HG02678 (cell line): ENCODE measurements at regions not wholly inside any gene's neighbourhood (a gene's known extent, or its start where the extent isn't known, plus 50 kb on each side); places are given as distances from the start of the nearest gene placed in this dataset.
"Not testable (repeated sequence)": the region's sequence is repeated elsewhere in the genome, so short reads cannot be mapped to it uniquely, and the experiment has no call there.

ENCODE experiments used
- ATAC-seq: cut with Tn5 transposase; IDR thresholded peaks from one replicate; pipeline ENCODE4 v1.9.1; 2021; ENCODE audit warnings: mild to moderate bottlenecking, moderate library complexity; ENCODE audit not compliant: unreplicated experiment

GRCh38 chr16:13336907-13337881 lies 435.8 kb downstream of the SHISA9 start:
- not testable (repeated sequence) for ATAC-seq

GRCh38 chr16:13338044-13338443 lies 436.6 kb downstream of the SHISA9 start:
- ATAC-seq, result no peak

DNA sequence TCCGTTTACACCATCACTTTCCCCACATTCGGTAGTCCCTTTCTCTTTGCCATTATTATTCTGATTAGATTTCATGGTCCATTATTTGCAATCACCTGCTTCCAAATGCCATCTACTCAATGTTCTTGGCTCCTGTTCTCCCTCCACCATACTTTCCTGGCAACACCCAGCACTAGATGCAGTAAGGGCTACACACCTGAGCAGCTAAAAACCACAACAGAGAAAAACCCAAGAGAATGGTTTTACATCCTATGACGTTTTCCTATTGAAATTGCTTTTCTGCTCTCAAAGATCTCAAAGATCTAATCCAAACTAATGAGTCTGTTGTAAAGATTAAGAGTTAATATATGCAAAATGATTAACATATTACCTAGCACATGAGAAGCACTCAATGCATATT lies 441.3 kb downstream of the SHISA9 start:
- no peak for ATAC-seq

GRCh38 chr16:13344001-13344400 lies 442.6 kb downstream of the SHISA9 start:
- ATAC-seq, result no peak

DNA sequence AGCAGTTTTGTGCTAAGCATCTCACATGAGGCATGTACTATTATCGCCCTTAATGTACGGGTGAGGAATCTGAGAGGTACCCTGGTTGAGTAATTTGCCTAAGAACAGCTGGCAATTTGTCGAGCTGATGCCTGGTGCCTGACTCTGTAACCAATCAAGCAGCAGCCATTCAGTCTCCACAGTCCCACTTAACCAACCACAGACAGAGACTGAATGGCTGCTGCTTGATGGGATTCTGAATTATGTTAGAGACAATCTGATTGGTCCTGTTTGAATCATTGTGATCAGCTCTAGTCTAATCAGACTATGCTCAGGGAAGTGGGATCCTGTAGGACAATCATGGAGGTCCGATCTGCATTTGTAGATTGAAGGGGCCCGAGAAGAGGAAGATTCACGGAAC lies 447.0 kb downstream of the SHISA9 start:
- ATAC-seq, result no peak

- no peak for ATAC-seq
Measured at GRCh38 chr16:13350000-13350399, 448.6 kb downstream of the SHISA9 start.

GRCh38 chr16:13351181-13351580 lies 449.8 kb downstream of the SHISA9 start:
- ATAC-seq, result no peak

GRCh38 chr16:13351601-13352217 lies 450.3 kb downstream of the SHISA9 start:
- ATAC-seq, result no peak

GRCh38 chr16:13352796-13353195 lies 451.4 kb downstream of the SHISA9 start:
- ATAC-seq, result not testable (repeated sequence)

DNA sequence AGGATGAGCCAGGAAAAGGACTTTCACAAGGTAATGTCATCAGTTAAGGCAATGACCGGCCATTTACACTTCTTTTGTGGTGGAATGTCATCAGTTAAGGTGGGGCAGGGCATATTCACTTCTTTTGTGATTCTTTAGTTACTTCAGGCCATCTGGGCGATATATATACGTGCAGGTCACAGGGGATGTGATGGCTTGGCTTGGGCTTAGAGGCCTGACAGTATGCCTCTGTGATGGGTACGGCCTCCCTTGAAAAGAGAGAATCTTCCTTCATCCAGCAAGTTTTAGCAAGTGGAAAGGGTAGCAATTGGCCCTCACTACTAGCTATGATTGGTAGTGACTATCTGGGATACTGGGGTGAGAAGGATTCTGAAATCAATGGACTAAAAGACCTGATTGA lies 456.4 kb downstream of the SHISA9 start:
- ATAC-seq, result not testable (repeated sequence)

DNA sequence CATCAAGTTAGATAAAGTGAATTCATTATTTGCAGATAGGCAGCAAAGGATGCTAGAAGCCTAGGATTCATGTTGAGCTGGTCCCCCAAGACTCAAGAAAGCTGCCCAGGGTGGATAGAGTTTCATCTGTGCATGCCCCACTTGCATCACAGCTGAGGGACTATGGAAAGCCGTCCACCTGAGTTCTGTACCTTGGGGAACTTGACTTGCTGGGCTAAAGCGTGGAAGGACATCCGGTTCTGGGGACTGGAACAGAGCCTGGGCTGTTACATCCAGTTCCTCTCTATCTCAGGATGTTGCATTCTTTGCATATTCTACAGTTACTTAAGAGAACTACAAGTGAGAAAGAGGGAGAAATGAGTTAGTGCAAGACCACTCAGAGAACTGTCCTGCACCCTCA lies 458.4 kb downstream of the SHISA9 start:
- ATAC-seq, result no peak

DNA sequence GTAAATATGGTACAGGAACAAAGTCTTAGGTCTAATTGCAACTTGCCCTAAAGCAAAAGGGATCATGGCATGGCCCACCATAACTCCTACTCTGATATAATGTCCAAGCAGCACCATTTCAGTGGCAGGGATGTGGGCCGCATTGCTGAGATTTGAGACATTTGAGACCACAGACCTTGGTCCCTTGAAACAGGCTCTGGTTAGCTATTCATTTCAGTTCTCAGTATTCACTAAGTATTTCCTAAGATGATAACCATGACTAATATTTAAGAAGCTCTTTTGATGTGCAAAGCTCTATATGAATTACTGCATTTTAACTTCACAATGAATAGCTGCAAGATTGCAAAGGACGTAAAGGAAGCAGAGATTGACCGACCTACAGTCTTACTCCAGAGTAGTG lies 471.0 kb downstream of the SHISA9 start:
- no peak for ATAC-seq

DNA sequence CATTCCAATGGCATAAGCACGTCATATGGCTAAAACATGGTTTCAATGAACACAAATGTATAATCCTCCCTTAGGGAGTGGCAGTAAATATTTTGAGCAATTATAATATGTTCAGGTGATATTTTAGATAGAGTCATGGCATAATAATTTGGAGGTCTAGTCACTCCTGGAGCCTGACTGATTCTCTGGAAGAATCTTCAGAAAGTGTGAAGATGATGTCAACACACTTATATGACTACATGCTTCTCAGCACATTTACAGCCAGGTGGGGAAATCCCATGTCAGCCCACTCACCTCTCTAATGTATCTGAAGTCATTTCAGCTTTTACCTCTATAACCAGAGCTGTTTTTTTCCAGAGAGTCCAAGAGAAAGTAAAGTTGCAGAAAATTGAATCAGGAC lies 474.8 kb downstream of the SHISA9 start:
- ATAC-seq, result no peak

GRCh38 chr16:13377143-13377542 lies 475.7 kb downstream of the SHISA9 start:
- ATAC-seq, result no peak

DNA sequence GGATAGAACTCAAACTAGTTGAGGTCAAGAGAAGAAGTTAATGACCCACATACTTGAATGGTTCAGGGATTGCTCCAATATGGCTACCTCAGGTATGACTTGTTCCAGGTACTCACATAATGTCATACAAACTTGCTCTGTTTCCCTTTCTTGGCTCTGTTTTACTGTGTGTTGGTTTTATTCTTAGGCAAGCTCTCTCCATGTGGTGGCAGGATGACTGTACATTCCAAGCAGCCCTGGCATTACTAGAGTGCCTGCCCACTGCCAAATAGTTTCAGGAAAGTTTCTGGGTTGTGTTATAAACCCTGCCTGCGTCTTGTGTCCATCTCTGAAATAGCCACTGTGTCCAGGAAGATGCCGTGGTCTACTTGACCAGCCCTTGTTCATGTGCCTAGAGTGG lies 476.8 kb downstream of the SHISA9 start:
- ATAC-seq, result no peak

GRCh38 chr16:13379266-13379665 lies 477.9 kb downstream of the SHISA9 start:
- no peak for ATAC-seq

DNA sequence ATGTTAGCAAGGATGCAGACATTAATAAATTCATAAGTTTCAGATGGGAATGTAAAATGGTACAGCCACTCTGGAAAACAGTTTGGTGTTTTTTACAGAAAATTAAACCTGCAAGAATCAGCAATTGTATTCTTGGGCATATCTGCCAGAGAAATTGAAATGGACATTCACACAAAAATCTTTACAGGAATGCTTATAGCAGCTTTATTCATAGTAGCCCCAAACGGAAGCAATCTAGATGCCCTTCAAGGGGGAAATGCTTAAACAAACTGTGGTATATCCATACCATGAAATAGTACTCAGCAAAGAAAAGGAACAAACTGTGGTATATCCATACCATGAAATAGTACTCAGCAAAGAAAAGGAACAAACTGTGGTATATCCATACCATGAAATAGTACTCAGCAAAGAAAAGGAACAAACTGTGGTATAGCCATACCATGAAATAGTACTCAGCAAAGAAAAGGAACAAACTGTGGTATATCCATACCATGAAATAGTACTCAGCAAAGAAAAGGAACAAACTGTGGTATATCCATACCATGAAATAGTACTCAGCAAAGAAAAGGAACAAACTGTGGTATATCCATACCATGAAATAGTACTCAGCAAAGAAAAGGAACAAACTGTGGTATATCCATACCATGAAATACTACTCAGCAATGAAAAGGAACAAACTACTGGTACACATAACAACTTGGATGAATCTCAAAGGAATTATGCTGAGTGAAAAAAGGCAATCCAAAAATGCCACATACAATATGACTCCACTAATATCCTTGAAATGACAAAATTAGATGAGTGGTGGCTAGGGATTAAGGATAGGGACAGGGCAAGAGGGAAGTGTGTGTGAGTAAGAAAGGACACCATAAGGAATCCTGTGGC lies 484.0 kb downstream of the SHISA9 start:
- not testable (repeated sequence) for ATAC-seq

DNA sequence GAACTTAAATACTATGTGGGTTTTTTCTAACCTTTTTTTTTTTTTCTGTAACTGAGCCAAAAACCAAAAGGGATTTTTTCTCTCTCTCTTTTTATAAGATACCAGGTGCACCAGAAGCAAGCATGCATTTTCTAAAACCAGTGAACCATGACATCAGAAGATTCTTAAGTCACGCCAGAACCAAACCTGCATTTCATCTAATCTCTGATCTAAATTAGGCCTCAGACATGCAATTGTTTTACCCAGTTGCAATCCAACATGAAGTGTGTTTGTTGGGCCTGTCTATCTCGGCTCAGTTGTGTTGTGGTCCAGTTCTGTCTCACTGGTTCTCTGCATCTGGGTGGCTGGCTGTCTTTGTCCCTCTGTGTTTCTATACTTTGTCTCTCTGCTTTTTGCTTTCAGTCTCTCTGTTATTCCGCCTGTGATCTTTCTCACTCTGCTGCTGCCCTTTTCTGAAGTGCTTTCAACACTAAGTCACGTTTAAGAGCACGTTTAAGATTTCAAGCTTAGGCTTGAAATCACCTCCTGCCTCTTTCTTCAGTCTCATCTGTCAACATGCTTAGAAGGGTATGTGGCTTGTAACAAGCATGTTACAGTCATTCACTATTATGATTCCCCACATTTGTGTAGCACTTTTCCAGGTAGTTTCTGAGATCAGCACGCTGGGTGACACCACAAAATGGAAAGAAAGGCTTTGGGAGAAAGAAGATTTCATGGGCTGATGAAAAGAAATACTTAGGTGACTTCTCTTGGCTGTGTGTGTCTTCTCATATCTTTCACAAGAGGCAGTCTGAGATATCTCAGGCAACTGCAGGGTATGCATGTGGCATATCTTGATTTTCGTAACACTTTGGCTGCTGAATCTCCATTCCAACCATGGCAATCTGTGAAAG lies 488.9 kb downstream of the SHISA9 start:
- ATAC-seq, result peak; percentile 77

- ATAC-seq, result no peak
Measured at GRCh38 chr16:13390986-13391305, 489.5 kb downstream of the SHISA9 start.

DNA sequence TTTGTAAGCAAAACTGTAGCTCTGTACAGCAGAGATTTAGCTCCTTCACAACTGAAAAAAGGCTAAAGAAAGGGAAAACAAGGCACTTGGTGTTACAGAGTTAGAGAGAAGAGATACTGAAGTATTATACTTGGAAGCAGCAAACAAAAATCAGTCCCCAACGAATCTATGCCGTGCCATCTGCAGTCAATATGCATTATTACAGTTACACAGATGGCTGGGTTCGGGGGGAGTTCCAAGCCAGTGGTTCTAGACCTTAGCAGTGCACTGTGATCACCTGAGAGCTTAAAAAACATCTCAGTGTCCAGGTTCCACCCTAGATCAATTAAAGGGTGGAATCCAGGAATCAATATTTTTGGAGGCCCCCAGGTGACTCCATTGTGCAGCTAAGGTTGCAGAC lies 489.9 kb downstream of the SHISA9 start:
- no peak for ATAC-seq
